ENCODE measurements at regions not wholly inside any gene's neighbourhood (a gene's known extent, or its start where the extent isn't known, plus 50 kb on each side); places are given as distances from the start of the nearest gene placed in this dataset.

GRCh38 chr5:82859451-82860140 is 217.6 kb downstream of the TMEM167A start:
- intact Hi-C loops (cut with DNase I): no loop called here
- no peak for DNase-seq (ENCODE audit: low spot score)

GRCh38 chr5:82858151-82859025 is 218.8 kb downstream of the TMEM167A start:
- DNase-seq (ENCODE audit: low spot score): no peak
- intact Hi-C loops (cut with DNase I): no loop called here

- DNase-seq (ENCODE audit: low spot score): no peak
- intact Hi-C loops (cut with DNase I): no loop called here
Observed at GRCh38 chr5:82855893-82856550, 221.2 kb downstream of the TMEM167A start.

GRCh38 chr5:82854956-82855355 is 222.2 kb downstream of the TMEM167A start:
- intact Hi-C loops (cut with DNase I): no loop called here
- DNase-seq (ENCODE audit: low spot score): no peak

GRCh38 chr5:82851471-82851870 is 225.7 kb downstream of the TMEM167A start:
- intact Hi-C loops (cut with DNase I): no loop called here
- DNase-seq (ENCODE audit: low spot score): no peak

GRCh38 chr5:82850393-82850792 is 226.8 kb downstream of the TMEM167A start:
- intact Hi-C loops (cut with DNase I): no loop called here
- no peak for DNase-seq (ENCODE audit: low spot score)

GRCh38 chr5:82849885-82850284 is 227.3 kb downstream of the TMEM167A start:
- intact Hi-C loops (cut with DNase I): no loop called here
- no peak for DNase-seq (ENCODE audit: low spot score)

- intact Hi-C loops (cut with DNase I): no loop called here
Observed at GRCh38 chr5:82847562-82847961, 229.6 kb downstream of the TMEM167A start.

GRCh38 chr5:82839881-82840280 is 237.3 kb downstream of the TMEM167A start:
- intact Hi-C loops (cut with DNase I): loop anchor here (5.0 kb wide), 1 partner anchor 82 kb away; no protein-coding TSS in a partner anchor
- no peak for DNase-seq (ENCODE audit: low spot score)

More at GRCh38 chr5:82847562-82847961, 229.6 kb downstream of the TMEM167A start:
- no peak for DNase-seq (ENCODE audit: low spot score)

GRCh38 chr5:82835488-82835887 is 241.7 kb downstream of the TMEM167A start:
- DNase-seq (ENCODE audit: low spot score): no peak
- intact Hi-C loops (cut with DNase I): loop anchor here (5.0 kb wide), 1 partner anchor 87 kb away; no protein-coding TSS in a partner anchor

GRCh38 chr5:82834151-82834550 is 243.0 kb downstream of the TMEM167A start:
- intact Hi-C loops (cut with DNase I): no loop called here
- no peak for DNase-seq (ENCODE audit: low spot score)

- intact Hi-C loops (cut with DNase I): no loop called here
Observed at GRCh38 chr5:82833277-82833676, 243.9 kb downstream of the TMEM167A start.

GRCh38 chr5:82832445-82832844 is 244.7 kb downstream of the TMEM167A start:
- intact Hi-C loops (cut with DNase I): no loop called here
- DNase-seq (ENCODE audit: low spot score): no peak

More at GRCh38 chr5:82833277-82833676, 243.9 kb downstream of the TMEM167A start:
- DNase-seq (ENCODE audit: low spot score): no peak

GRCh38 chr5:82828211-82828610 is 249.0 kb downstream of the TMEM167A start:
- intact Hi-C loops (cut with DNase I): no loop called here

GRCh38 chr5:82827651-82828050 is 249.5 kb downstream of the TMEM167A start:
- DNase-seq (ENCODE audit: low spot score): no peak
- intact Hi-C loops (cut with DNase I): no loop called here

More at GRCh38 chr5:82828211-82828610, 249.0 kb downstream of the TMEM167A start:
- DNase-seq (ENCODE audit: low spot score): no peak

- intact Hi-C loops (cut with DNase I): no loop called here
- no peak for DNase-seq (ENCODE audit: low spot score)
Observed at GRCh38 chr5:82822634-82822927, 254.6 kb downstream of the TMEM167A start.

GRCh38 chr5:82821846-82822633 is 255.2 kb downstream of the TMEM167A start:
- no peak for DNase-seq (ENCODE audit: low spot score)
- intact Hi-C loops (cut with DNase I): no loop called here

GRCh38 chr5:82820961-82821845 is 256.0 kb downstream of the TMEM167A start:
- intact Hi-C loops (cut with DNase I): no loop called here
- DNase-seq (ENCODE audit: low spot score): no peak

- intact Hi-C loops (cut with DNase I): no loop called here
- no peak for DNase-seq (ENCODE audit: low spot score)
Observed at GRCh38 chr5:82820188-82820587, 257.0 kb downstream of the TMEM167A start.
